B cell (primary cell): ENCODE measurements at regions not wholly inside any gene's neighbourhood (a gene's known extent, or its start where the extent isn't known, plus 50 kb on each side); places are given as distances from the start of the nearest gene placed in this dataset.

Experiments
- EZH2 ChIP-seq: IDR thresholded peaks from 2 replicates; pipeline ENCODE4 v1.6.1; 2012; ENCODE audit warnings: borderline replicate concordance, low read depth, mild to moderate bottlenecking, moderate library complexity, low read length; ENCODE audit not compliant: insufficient read depth, poor library complexity, severe bottlenecking
- TF ChIP-seq, protein P1 (sequence below): fragments of 200-600 bp; IDR thresholded peaks from one replicate; pipeline ENCODE4 v1.8.0; 2022; ENCODE audit warnings: antibody characterized with exemption, mild to moderate bottlenecking

DNA sequence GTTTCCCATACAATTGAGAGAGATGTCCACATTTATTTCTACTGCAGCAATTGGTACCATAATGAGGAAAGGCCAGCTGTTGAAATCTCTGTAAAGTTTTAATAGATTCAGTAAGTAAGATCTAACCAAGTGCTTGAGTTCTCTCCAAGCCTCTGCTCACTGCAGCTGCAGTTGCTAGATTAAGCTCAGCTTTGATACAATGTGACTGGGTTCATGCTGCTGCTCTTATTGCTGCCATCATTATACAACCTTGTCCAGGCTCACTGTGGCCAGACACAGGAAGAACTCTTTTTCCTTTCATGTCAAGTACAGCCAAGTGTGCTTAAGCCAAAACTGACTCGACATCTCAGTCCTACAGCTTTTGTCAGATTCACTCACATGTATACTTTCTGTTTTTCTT is 423.5 kb downstream of the GJA1 start:
- TF ChIP-seq, protein P1, sequence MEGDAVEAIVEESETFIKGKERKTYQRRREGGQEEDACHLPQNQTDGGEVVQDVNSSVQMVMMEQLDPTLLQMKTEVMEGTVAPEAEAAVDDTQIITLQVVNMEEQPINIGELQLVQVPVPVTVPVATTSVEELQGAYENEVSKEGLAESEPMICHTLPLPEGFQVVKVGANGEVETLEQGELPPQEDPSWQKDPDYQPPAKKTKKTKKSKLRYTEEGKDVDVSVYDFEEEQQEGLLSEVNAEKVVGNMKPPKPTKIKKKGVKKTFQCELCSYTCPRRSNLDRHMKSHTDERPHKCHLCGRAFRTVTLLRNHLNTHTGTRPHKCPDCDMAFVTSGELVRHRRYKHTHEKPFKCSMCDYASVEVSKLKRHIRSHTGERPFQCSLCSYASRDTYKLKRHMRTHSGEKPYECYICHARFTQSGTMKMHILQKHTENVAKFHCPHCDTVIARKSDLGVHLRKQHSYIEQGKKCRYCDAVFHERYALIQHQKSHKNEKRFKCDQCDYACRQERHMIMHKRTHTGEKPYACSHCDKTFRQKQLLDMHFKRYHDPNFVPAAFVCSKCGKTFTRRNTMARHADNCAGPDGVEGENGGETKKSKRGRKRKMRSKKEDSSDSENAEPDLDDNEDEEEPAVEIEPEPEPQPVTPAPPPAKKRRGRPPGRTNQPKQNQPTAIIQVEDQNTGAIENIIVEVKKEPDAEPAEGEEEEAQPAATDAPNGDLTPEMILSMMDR: no peak
- no peak for TF ChIP-seq EZH2
